Keratinocyte (primary cell): ENCODE measurements at regions not wholly inside any gene's neighbourhood (a gene's known extent, or its start where the extent isn't known, plus 50 kb on each side); places are given as distances from the start of the nearest gene placed in this dataset.

ENCODE experiments used
- EZH2 ChIP-seq: IDR thresholded peaks from one replicate; pipeline ENCODE4 v1.6.1; 2012; ENCODE audit warnings: inconsistent platforms, mild to moderate bottlenecking, low read length, moderate library complexity
- TF ChIP-seq, protein P1 (sequence below), 3 experiments: IDR thresholded peaks in 1 of 3; conservative IDR thresholded peaks in 1 of 3; optimal IDR thresholded peaks in 1 of 3; 2 replicates in 2 of 3; 3 replicates in 1 of 3; pipeline versions ENCODE3 to v1.5.1; 2011; ENCODE audit warnings: low read length in 3 of 3, mild to moderate bottlenecking in 3 of 3, moderate library complexity in 2 of 3, control low read depth in 1 of 3, inconsistent platforms in 1 of 3; ENCODE audit not compliant: insufficient read depth in 2 of 3; ENCODE audit errors: extremely low read depth in 1 of 3

DNA sequence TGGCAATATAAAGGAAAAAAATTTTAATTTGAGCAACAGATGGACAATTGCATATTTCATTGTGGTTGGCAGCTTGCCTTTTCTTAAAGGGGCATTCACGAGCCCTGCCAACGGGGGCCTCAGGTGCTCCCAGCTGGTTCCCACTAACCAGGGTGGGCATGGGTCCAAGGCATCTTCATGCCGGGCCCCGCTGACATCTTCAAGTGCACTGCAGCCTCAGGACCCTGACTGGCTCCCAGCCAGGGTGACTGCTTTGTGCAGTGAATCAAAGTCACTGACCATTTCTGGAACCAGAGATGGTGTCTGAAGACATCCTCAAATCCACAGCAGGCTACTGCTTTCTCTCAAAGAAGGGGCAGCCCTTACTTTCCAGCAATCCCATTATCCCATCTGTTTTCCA, 275.2 kb upstream of the MGMT start:
- TF ChIP-seq, protein P1, sequence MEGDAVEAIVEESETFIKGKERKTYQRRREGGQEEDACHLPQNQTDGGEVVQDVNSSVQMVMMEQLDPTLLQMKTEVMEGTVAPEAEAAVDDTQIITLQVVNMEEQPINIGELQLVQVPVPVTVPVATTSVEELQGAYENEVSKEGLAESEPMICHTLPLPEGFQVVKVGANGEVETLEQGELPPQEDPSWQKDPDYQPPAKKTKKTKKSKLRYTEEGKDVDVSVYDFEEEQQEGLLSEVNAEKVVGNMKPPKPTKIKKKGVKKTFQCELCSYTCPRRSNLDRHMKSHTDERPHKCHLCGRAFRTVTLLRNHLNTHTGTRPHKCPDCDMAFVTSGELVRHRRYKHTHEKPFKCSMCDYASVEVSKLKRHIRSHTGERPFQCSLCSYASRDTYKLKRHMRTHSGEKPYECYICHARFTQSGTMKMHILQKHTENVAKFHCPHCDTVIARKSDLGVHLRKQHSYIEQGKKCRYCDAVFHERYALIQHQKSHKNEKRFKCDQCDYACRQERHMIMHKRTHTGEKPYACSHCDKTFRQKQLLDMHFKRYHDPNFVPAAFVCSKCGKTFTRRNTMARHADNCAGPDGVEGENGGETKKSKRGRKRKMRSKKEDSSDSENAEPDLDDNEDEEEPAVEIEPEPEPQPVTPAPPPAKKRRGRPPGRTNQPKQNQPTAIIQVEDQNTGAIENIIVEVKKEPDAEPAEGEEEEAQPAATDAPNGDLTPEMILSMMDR (optimal IDR thresholded peaks at IDR 0.05 in 1 of 3, IDR thresholded peaks at IDR 0.05 in 1 of 3, conservative IDR thresholded peaks at IDR 0.05 in 1 of 3; ENCODE audit: extremely low read depth in 1 of 3, insufficient read depth in 2 of 3, low read length in 3 of 3) = no peak
- no peak for TF ChIP-seq EZH2
